ENCODE measurements at regions not wholly inside any gene's neighbourhood (a gene's known extent, or its start where the extent isn't known, plus 50 kb on each side); places are given as distances from the start of the nearest gene placed in this dataset.

DNA sequence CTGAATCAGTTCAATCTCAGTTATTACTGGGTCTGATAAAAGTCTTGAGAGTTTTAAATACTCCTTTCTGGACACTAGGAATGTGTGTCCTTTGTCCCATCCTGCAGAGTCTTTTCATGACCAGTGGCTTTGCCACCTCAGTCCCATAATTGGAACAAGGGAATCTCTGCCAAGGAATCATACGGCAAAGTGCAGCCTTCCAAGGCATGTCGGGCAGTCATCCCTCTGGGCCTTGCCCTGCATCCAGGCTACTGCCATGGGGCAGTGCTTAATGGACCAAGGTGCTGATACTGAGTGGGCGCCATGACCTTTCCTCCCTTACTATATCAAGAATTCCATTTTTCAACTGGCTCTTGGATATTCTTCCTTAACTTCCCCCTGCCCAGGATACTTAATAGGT, 195.3 kb downstream of the ZC3H11B start:
- TF ChIP-seq, protein P1, sequence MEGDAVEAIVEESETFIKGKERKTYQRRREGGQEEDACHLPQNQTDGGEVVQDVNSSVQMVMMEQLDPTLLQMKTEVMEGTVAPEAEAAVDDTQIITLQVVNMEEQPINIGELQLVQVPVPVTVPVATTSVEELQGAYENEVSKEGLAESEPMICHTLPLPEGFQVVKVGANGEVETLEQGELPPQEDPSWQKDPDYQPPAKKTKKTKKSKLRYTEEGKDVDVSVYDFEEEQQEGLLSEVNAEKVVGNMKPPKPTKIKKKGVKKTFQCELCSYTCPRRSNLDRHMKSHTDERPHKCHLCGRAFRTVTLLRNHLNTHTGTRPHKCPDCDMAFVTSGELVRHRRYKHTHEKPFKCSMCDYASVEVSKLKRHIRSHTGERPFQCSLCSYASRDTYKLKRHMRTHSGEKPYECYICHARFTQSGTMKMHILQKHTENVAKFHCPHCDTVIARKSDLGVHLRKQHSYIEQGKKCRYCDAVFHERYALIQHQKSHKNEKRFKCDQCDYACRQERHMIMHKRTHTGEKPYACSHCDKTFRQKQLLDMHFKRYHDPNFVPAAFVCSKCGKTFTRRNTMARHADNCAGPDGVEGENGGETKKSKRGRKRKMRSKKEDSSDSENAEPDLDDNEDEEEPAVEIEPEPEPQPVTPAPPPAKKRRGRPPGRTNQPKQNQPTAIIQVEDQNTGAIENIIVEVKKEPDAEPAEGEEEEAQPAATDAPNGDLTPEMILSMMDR (conservative IDR thresholded peaks at IDR 0.05 in 1 of 2, IDR thresholded peaks at IDR 0.05 in 1 of 2; ENCODE audit: low read depth in 1 of 2, low read length in 2 of 2): no peak
- TF ChIP-seq EZH2 (IDR thresholded peaks at IDR 0.05; ENCODE audit: low read length, missing control alignments): no peak
